ENCODE measurements at regions not wholly inside any gene's neighbourhood (a gene's known extent, or its start where the extent isn't known, plus 50 kb on each side); places are given as distances from the start of the nearest gene placed in this dataset.

GRCh38 chr5:164002628-164003027 is 497.2 kb downstream of the MAT2B start:
- TF ChIP-seq, protein P1, sequence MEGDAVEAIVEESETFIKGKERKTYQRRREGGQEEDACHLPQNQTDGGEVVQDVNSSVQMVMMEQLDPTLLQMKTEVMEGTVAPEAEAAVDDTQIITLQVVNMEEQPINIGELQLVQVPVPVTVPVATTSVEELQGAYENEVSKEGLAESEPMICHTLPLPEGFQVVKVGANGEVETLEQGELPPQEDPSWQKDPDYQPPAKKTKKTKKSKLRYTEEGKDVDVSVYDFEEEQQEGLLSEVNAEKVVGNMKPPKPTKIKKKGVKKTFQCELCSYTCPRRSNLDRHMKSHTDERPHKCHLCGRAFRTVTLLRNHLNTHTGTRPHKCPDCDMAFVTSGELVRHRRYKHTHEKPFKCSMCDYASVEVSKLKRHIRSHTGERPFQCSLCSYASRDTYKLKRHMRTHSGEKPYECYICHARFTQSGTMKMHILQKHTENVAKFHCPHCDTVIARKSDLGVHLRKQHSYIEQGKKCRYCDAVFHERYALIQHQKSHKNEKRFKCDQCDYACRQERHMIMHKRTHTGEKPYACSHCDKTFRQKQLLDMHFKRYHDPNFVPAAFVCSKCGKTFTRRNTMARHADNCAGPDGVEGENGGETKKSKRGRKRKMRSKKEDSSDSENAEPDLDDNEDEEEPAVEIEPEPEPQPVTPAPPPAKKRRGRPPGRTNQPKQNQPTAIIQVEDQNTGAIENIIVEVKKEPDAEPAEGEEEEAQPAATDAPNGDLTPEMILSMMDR (IDR thresholded peaks at IDR 0.05; ENCODE audit: low read length): no peak
- TF ChIP-seq EZH2 (IDR thresholded peaks at IDR 0.05; ENCODE audit: borderline replicate concordance, low read length): no peak
